Pancreas (tissue), 10 donors: ENCODE measurements at regions not wholly inside any gene's neighbourhood (a gene's known extent, or its start where the extent isn't known, plus 50 kb on each side); places are given as distances from the start of the nearest gene placed in this dataset.
A peak's percentile ranks its signal among the peaks of the same experiment; 100 is the strongest.

ENCODE experiments used
- ATAC-seq, 4 donors: fragments of 200-7000 bp; cut with Tn5 transposase; one replicate each; pipeline versions ENCODE4 v1.8.0 to v1.9.1; 2020; ENCODE audit warnings: mild to moderate bottlenecking in 4 of 4, moderate library complexity in 4 of 4
- DNase-seq, 6 donors: peaks; one replicate each; pipeline ENCODE4 v3.0.0-alpha.2; 2020
- FAIRE-seq: peaks from 2 replicates; lab custom pipeline; 2012; peaks lifted over from hg19 to GRCh38; lab: Jason Lieb, UNC
- H3K27ac ChIP-seq, 4 donors: fragments of 200-600 bp; sonication (generic); 1 replicate in 3 of 4; 2 replicates in 1 of 4; pipeline versions ENCODE4 v1.5.0 to v1.8.0; 2020
- H3K27me3 ChIP-seq, 4 donors: fragments of 200-600 bp; one replicate each; pipeline ENCODE4 v1.8.0; 2021
- H3K36me3 ChIP-seq, 3 donors: fragments of 200-600 bp; sonication (generic) in 1 of 3; one replicate each; pipeline versions ENCODE4 v1.5.0 to v1.8.0; 2020 to 2021
- H3K4me1 ChIP-seq, 3 donors: fragments of 200-600 bp; one replicate each; pipeline ENCODE4 v1.8.0; 2021
- H3K4me3 ChIP-seq, 4 donors: fragments of 200-600 bp; sonication (generic) in 2 of 4; one replicate each; pipeline versions ENCODE4 v1.5.0 to v1.8.0; 2020 to 2021
- H3K9me3 ChIP-seq, 4 donors: fragments of 200-600 bp; one replicate each; pipeline ENCODE4 v1.8.0; 2021
- whole genome bisulfite sequencing, 2 donors: extraction: QIAGEN DNeasy Blood & Tissue Kit; methylation state at CpG; one replicate each; pipeline ENCODE4 v1.1.7; 2013; 5-methylcytosine and 5-hydroxymethylcytosine counted together
- intact Hi-C, 3 donors: fragments of 100-400 bp; cut with DNase I; formaldehyde crosslinking; loops; one replicate each; pipeline versions ENCODE4 v1.11.1 to v1.14.2; 2022
- TF ChIP-seq, protein P1 (sequence below), 4 donors: fragments of 200-600 bp; sonication (generic) in 3 of 4; IDR thresholded peaks; one replicate each; pipeline versions ENCODE4 v1.5.0 to v1.8.0; 2021; ENCODE audit warnings: antibody characterized with exemption in 4 of 4
- donor health status: healthy with polysubstance abuse.
- donor health status: DM: no; HTN: no; CAD: no; lungs with moderate emphysema.
- donor health status: DM: no; HTN: no; CAD: no.
- donor health status: control.
- donor health status: control.
- donor health status: Bipolar disorder and iron deficiency.
- donor health status: DM: yes; HTN: yes; CAD: no.
- donor health status: DM: no; HTN: no; CAD: no.
- donor health status: DM: no; HTN: no; CAD: no.
- donor health status: DM: yes; HTN: yes; CAD: no.

DNA sequence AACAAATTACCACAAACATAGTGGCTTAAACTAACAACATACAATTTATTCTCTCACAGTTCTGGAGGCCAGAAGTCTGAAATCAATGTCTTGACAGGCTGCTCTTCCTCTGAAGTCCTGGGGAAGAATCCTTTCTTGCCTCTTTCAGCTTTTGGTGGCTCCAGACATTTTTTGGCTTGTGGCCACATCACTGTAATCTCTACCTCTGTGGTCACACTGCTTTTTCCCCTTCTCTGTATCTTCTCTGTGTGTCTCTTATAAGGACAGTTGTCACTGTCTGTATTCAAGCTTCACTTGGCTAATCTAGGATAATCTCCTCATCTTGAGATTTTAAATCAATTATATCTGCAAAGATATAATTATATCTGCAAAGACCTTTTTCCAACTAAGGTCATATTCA, 80.3 kb upstream of the ABHD2 start:
- Histone ChIP-seq H3K27me3 (no peaks in the 10 kb centered on the region), H3K36me3 (no peaks in the 10 kb centered on the region), H3K4me3 (no peak overlapping the region), H3K9me3 (no peaks in the 10 kb centered on the region), H3K4me1 (no peaks in the 10 kb centered on the region), H3K27ac (no peak overlapping the region)
- FAIRE-seq (no peak), DNase-seq (no peak), ATAC-seq (no peak)
- intact Hi-C loops = no loop called here
- TF ChIP-seq, protein P1, sequence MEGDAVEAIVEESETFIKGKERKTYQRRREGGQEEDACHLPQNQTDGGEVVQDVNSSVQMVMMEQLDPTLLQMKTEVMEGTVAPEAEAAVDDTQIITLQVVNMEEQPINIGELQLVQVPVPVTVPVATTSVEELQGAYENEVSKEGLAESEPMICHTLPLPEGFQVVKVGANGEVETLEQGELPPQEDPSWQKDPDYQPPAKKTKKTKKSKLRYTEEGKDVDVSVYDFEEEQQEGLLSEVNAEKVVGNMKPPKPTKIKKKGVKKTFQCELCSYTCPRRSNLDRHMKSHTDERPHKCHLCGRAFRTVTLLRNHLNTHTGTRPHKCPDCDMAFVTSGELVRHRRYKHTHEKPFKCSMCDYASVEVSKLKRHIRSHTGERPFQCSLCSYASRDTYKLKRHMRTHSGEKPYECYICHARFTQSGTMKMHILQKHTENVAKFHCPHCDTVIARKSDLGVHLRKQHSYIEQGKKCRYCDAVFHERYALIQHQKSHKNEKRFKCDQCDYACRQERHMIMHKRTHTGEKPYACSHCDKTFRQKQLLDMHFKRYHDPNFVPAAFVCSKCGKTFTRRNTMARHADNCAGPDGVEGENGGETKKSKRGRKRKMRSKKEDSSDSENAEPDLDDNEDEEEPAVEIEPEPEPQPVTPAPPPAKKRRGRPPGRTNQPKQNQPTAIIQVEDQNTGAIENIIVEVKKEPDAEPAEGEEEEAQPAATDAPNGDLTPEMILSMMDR (IDR thresholded peaks at IDR 0.05) = no peak

DNA sequence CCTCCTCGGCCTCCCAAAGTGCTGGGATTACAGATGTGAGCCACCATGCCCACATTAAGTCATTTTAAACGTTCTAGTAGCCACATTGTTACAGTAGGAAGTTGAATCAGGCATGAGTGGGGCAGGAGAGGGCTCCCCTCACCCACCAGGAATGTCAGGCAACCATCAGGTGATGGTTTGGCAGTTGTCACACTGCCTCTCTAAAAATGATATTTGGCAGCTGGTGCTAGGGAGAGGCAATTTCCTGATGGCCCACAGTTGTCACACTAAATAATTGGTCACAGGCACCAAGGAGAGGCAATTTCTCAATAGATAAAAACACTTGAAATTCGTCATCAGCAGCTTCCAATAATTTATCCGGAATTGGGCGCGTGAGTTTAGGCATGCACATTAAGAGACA, 79.2 kb upstream of the ABHD2 start:
- DNase-seq (no peak), FAIRE-seq (no peak), ATAC-seq (no peak)
- TF ChIP-seq, protein P1 (IDR thresholded peaks at IDR 0.05) = no peak
- H3K36me3 ChIP-seq = no peaks in the 10 kb centered on the region
- H3K4me3 ChIP-seq = no peak overlapping the region
- intact Hi-C loops = no loop called here
- H3K4me1 ChIP-seq = no peaks in the 10 kb centered on the region
- H3K27me3 ChIP-seq = no peaks in the 10 kb centered on the region
- WGBS, 2 donors = 69 to 75% methylated on average over 6 of the region's 6 CpGs
- H3K27ac ChIP-seq = no peak overlapping the region
- H3K9me3 ChIP-seq = no peaks in the 10 kb centered on the region

DNA sequence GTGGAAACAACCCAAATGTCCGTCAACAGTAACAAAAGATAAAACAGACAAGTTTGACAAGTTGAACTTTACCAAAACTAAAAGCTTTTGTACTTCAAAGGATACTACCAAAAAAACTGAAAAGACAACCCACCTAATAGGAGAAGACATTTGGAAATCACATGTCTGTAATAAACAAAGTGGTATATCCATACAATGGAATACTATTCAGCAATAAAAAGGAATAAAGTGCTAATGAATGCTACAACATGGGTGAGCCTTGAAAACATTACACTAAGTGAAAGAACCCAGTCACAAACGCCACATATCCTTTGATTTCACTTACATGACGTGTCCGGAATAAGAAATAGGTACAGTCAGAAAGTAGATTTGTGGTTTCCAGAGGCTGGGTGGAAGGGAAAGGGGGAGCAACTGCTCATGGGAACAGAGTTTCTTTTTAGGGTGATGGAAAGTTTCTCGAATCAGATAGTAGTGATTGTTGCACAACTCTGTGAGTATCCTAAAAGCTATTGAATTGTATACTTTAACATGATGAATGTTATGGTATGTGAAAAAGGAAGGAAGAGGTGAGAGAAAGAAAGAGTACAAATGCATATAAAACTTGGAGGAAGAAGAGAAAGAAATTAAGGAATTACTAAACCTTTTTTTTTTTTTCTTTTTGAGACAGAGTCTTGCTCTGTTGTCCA, 72.7 kb upstream of the ABHD2 start:
- H3K9me3 ChIP-seq = no peaks in the 10 kb centered on the region
- WGBS, 2 donors = 66 to 74% methylated on average over 5 of the region's 5 CpGs
- no peaks in the 10 kb centered on the region for H3K4me1 ChIP-seq
- H3K4me3 ChIP-seq = no peak overlapping the region
- intact Hi-C loops = loop anchor here in 2 of 3 donors (5.0 to 10.0 kb wide), 2 partner anchors 111 to 113 kb away; no protein-coding TSS in a partner anchor
- no peaks in the 10 kb centered on the region for H3K36me3 ChIP-seq
- FAIRE-seq = no peak
- TF ChIP-seq, protein P1 (IDR thresholded peaks at IDR 0.05) = no peak
- H3K27ac ChIP-seq = no peak overlapping the region
- peaks cover 0 to 8% (median 0%) of the 10 kb centered on the region in 4 donors for H3K27me3 ChIP-seq
- no peak for DNase-seq
- no peak for ATAC-seq

DNA sequence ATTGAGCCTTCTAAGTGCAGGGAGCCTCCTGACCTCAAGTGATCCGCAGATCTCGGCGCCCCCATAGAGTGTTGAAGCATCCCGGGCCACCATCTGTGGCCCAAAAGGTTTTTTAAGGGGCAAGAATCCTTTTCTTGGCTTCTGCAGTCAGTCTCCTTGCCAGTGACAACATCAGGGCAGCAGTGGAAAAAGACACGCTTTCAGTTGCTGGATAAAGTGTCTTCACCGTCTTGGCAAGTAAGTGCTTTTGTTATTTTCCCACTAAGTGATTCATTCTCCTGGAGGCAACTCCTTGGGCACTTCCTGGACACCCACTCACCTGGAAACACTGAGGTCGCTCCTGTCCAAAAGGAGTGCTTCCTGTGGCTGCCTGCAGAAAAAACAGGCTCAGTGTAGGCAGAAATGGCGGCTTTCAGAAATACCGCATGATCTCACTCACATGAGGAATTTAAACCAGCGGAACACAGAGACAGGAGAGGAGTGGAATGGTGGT, 71.7 kb upstream of the ABHD2 start:
- intact Hi-C loops = loop anchor here in 2 of 3 donors (5.0 to 10.0 kb wide), 2 partner anchors 112 to 114 kb away; no protein-coding TSS in a partner anchor
- H3K9me3 ChIP-seq = no peaks in the 10 kb centered on the region
- H3K4me1 ChIP-seq = no peaks in the 10 kb centered on the region
- H3K36me3 ChIP-seq = no peaks in the 10 kb centered on the region
- no peak overlapping the region for H3K27ac ChIP-seq
- TF ChIP-seq, protein P1 (IDR thresholded peaks at IDR 0.05) = no peak
- ATAC-seq (peak in 1 of 4 donors; percentile 12), DNase-seq (no peak), FAIRE-seq (no peak)
- H3K4me3 ChIP-seq = no peak overlapping the region
- 68 to 69% methylated on average over 10 of the region's 10 CpGs for WGBS, 2 donors
- peaks cover 0 to 8% (median 0%) of the 10 kb centered on the region in 4 donors for H3K27me3 ChIP-seq
